ENCODE measurements at regions not wholly inside any gene's neighbourhood (a gene's known extent, or its start where the extent isn't known, plus 50 kb on each side); places are given as distances from the start of the nearest gene placed in this dataset.

- CTCF ChIA-PET (ENCODE audit: low intra/inter-chr PET ratio, low total read pairs) = no interaction called here
- DNase-seq (ENCODE audit: low spot score) (no peak), FAIRE-seq (no peak), ATAC-seq (peak; percentile 65)
- no peak overlapping the region for H3K4me3 ChIP-seq (replicated peaks in 1 of 3; ENCODE audit: insufficient read depth in 1 of 3, low read depth in 2 of 3, low read length in 3 of 3)
- TF ChIP-seq REXO4 (CRISPR knock-in tag; IDR thresholded peaks at IDR 0.05; ENCODE audit: borderline replicate concordance) (no peak), REL (CRISPR knock-in tag; conservative IDR thresholded peaks at IDR 0.05) (no peak), ZNF746 (CRISPR knock-in tag; IDR thresholded peaks at IDR 0.05) (no peak), TP53 (CRISPR knock-in tag; conservative IDR thresholded peaks at IDR 0.05) (no peak), SMARCC2 (IDR thresholded peaks at IDR 0.05) (no peak), ZNF350 (CRISPR knock-in tag; IDR thresholded peaks at IDR 0.05; ENCODE audit: borderline replicate concordance, low read depth) (no peak), MTERF4 (CRISPR knock-in tag; IDR thresholded peaks at IDR 0.05) (no peak), TSC22D2 (CRISPR knock-in tag; IDR thresholded peaks at IDR 0.05; ENCODE audit: borderline replicate concordance) (no peak), ZNF446 (CRISPR knock-in tag; IDR thresholded peaks at IDR 0.05) (no peak), CHD2 (IDR thresholded peaks at IDR 0.05; ENCODE audit: low read depth, low read length) (no peak), ZNF691 (CRISPR knock-in tag; IDR thresholded peaks at IDR 0.05; ENCODE audit: borderline replicate concordance, low read depth) (no peak)
- 0 out of 2 replicates have a peak, but pooled peaks cover 5% of the 10 kb centered on the region for H3K9me3 ChIP-seq (ENCODE audit: low read length)
- POLR2A ChIA-PET = no interaction called here
- no peaks in the 10 kb centered on the region for H4K20me1 ChIP-seq (ENCODE audit: insufficient read depth, low read length)
- H3K36me3 ChIP-seq (replicated peaks in 1 of 2; ENCODE audit: control insufficient read depth in 1 of 2, insufficient read depth in 2 of 2, low read length in 2 of 2) = no peaks in the 10 kb centered on the region
- intact Hi-C loops (cut with micrococcal nuclease; ENCODE audit: unreplicated experiment) (no loop called here), in situ Hi-C loops (cut with HindIII; ENCODE audit: extremely low pct_ligation_motif_present, low pct_unique_long_range_greater_than_20kb) (no loop called here)
- H3K79me2 ChIP-seq (ENCODE audit: insufficient read depth, low read length) = no peaks in the 10 kb centered on the region
- H3K9ac ChIP-seq (ENCODE audit: insufficient read depth, low read depth, low read length) = no peak overlapping the region
- no peaks in the 10 kb centered on the region; a peak in 1 of 5 replicates for H3K27me3 ChIP-seq (ENCODE audit: control insufficient read depth in 1 of 2, insufficient read depth in 2 of 2, low read length in 2 of 2)
- H2AFZ ChIP-seq (ENCODE audit: low read length) = no peak overlapping the region
- H3K27ac ChIP-seq (ENCODE audit: extremely low read length, insufficient read depth, low read length) = no peak overlapping the region
- no peaks in the 10 kb centered on the region for H3K4me1 ChIP-seq (ENCODE audit: insufficient read depth, low read length)
- 4% methylated on average over 5 of the region's 5 CpGs for WGBS (ENCODE audit: low lambda C conversion rate)
- no peak overlapping the region for H3K4me2 ChIP-seq (ENCODE audit: low read depth, low read length)
- no TSS peak for BruUV-seq (replicated peaks)
Observed at GRCh38 chr2:21330786-21331391, 207.1 kb downstream of the TDRD15 start.

Data from HepG2 (cell line).